Urinary bladder (tissue), 3 donors: ENCODE measurements at regions not wholly inside any gene's neighbourhood (a gene's known extent, or its start where the extent isn't known, plus 50 kb on each side); places are given as distances from the start of the nearest gene placed in this dataset.
A peak's percentile ranks its signal among the peaks of the same experiment; 100 is the strongest.

Experiments used
- DNase-seq: peaks from one replicate; pipeline ENCODE4 v3.0.0-alpha.2; 2015; ENCODE audit errors: extremely low spot score
- H3K27ac ChIP-seq: one replicate; pipeline ENCODE4 v1.5.1; 2013; ENCODE audit warnings: low read depth, mild to moderate bottlenecking, moderate library complexity
- H3K36me3 ChIP-seq: one replicate; pipeline ENCODE4 v1.6.1; 2013; ENCODE audit warnings: mild to moderate bottlenecking, moderate library complexity; ENCODE audit not compliant: insufficient read depth
- H3K4me1 ChIP-seq: one replicate; pipeline ENCODE4 v1.6.1; 2013; ENCODE audit warnings: mild to moderate bottlenecking, moderate library complexity; ENCODE audit not compliant: insufficient read depth
- H3K4me3 ChIP-seq: one replicate; pipeline ENCODE4 v1.5.1; 2013; ENCODE audit warnings: low read depth, low read length
- WGBS: extraction: QIAGEN DNeasy Blood & Tissue Kit; methylation state at CpG from one replicate; pipeline ENCODE4 v1.1.7; 2013; 5-methylcytosine and 5-hydroxymethylcytosine counted together
- donor health status: healthy with polysubstance abuse.
- donor health status: healthy.

- Histone ChIP-seq H3K4me1 (no peaks in the 10 kb centered on the region), H3K4me3 (no peak overlapping the region), H3K36me3 (no peaks in the 10 kb centered on the region), H3K27ac (no peak overlapping the region)
- DNase-seq: no peak
- WGBS: 57% methylated on average over 2 of the region's 2 CpGs
Measured at GRCh38 chr2:208627110-208627884, 220.7 kb downstream of the PTH2R start.

- no peak for DNase-seq
- WGBS: 68% methylated on average over 2 of the region's 2 CpGs
- H3K4me1 ChIP-seq: no peaks in the 10 kb centered on the region
- H3K4me3 ChIP-seq: no peak overlapping the region
- H3K36me3 ChIP-seq: no peaks in the 10 kb centered on the region
- no peak overlapping the region for H3K27ac ChIP-seq
Measured at GRCh38 chr2:208627916-208628315, 221.3 kb downstream of the PTH2R start.

GRCh38 chr2:208638059-208638458 lies 231.5 kb downstream of the PTH2R start:
- no peak for DNase-seq
- peaks cover 1% of the 10 kb centered on the region for H3K4me1 ChIP-seq
- H3K27ac ChIP-seq: no peak overlapping the region
- no peak overlapping the region for H3K4me3 ChIP-seq
- H3K36me3 ChIP-seq: no peaks in the 10 kb centered on the region

GRCh38 chr2:208642125-208642779 lies 235.7 kb downstream of the PTH2R start:
- no peak for DNase-seq
- H3K27ac ChIP-seq: no peak overlapping the region
- WGBS: 45% methylated on average over 2 of the region's 2 CpGs
- H3K4me3 ChIP-seq: no peak overlapping the region
- peaks cover 1% of the 10 kb centered on the region for H3K4me1 ChIP-seq
- H3K36me3 ChIP-seq: no peaks in the 10 kb centered on the region

GRCh38 chr2:208643145-208643544 lies 236.6 kb downstream of the PTH2R start:
- DNase-seq: no peak
- Histone ChIP-seq H3K4me1 (peaks cover 1% of the 10 kb centered on the region), H3K36me3 (no peaks in the 10 kb centered on the region), H3K27ac (no peak overlapping the region), H3K4me3 (no peak overlapping the region)
- 68% methylated on average over 1 of the region's 1 CpG for WGBS

GRCh38 chr2:208645226-208645625 lies 238.6 kb downstream of the PTH2R start:
- no peak for DNase-seq
- no peaks in the 10 kb centered on the region for H3K36me3 ChIP-seq
- peaks cover 1% of the 10 kb centered on the region for H3K4me1 ChIP-seq
- no peak overlapping the region for H3K27ac ChIP-seq
- WGBS: 87% methylated on average over 1 of the region's 1 CpG
- no peak overlapping the region for H3K4me3 ChIP-seq

GRCh38 chr2:208648368-208648767 lies 241.8 kb downstream of the PTH2R start:
- no peak overlapping the region for H3K27ac ChIP-seq
- no peaks in the 10 kb centered on the region for H3K4me1 ChIP-seq
- no peak for DNase-seq
- H3K4me3 ChIP-seq: no peak overlapping the region
- H3K36me3 ChIP-seq: no peaks in the 10 kb centered on the region
- 66% methylated on average over 4 of the region's 4 CpGs for WGBS

- 76% methylated on average over 3 of the region's 3 CpGs for WGBS
- Histone ChIP-seq H3K4me1 (no peaks in the 10 kb centered on the region), H3K36me3 (no peaks in the 10 kb centered on the region), H3K4me3 (no peak overlapping the region), H3K27ac (no peak overlapping the region)
- DNase-seq: no peak
Measured at GRCh38 chr2:208653383-208653782, 246.8 kb downstream of the PTH2R start.

- Histone ChIP-seq H3K27ac (no peak overlapping the region), H3K36me3 (no peaks in the 10 kb centered on the region), H3K4me3 (no peak overlapping the region), H3K4me1 (no peaks in the 10 kb centered on the region)
- no peak for DNase-seq
Measured at GRCh38 chr2:208654056-208654455, 247.5 kb downstream of the PTH2R start.

- no peak for DNase-seq
- H3K4me1 ChIP-seq: no peaks in the 10 kb centered on the region
- no peaks in the 10 kb centered on the region for H3K36me3 ChIP-seq
- no peak overlapping the region for H3K4me3 ChIP-seq
- 75% methylated on average over 1 of the region's 1 CpG for WGBS
- H3K27ac ChIP-seq: no peak overlapping the region
Measured at GRCh38 chr2:208657468-208657867, 250.9 kb downstream of the PTH2R start.

GRCh38 chr2:208669394-208669793 lies 262.8 kb downstream of the PTH2R start:
- Histone ChIP-seq H3K27ac (no peak overlapping the region), H3K36me3 (no peaks in the 10 kb centered on the region), H3K4me1 (no peaks in the 10 kb centered on the region), H3K4me3 (no peak overlapping the region)
- DNase-seq: no peak
- WGBS: 80% methylated on average over 2 of the region's 2 CpGs

- Histone ChIP-seq H3K27ac (no peak overlapping the region), H3K36me3 (no peaks in the 10 kb centered on the region), H3K4me3 (no peak overlapping the region), H3K4me1 (no peaks in the 10 kb centered on the region)
- 21% methylated on average over 1 of the region's 1 CpG for WGBS
- peak; percentile 13 for DNase-seq
Measured at GRCh38 chr2:208671284-208671683, 264.7 kb downstream of the PTH2R start.

- 60% methylated on average over 4 of the region's 4 CpGs for WGBS
Measured at GRCh38 chr2:208671886-208672680, 265.5 kb downstream of the PTH2R start.

GRCh38 chr2:208673631-208674030 lies 267.0 kb downstream of the PTH2R start:
- Histone ChIP-seq H3K4me3 (no peak overlapping the region), H3K27ac (no peak overlapping the region), H3K4me1 (no peaks in the 10 kb centered on the region), H3K36me3 (no peaks in the 10 kb centered on the region)
- WGBS: 89% methylated on average over 3 of the region's 3 CpGs
- DNase-seq: no peak

More at GRCh38 chr2:208671886-208672680, 265.5 kb downstream of the PTH2R start:
- Histone ChIP-seq H3K27ac (no peak overlapping the region), H3K4me1 (no peaks in the 10 kb centered on the region), H3K36me3 (no peaks in the 10 kb centered on the region), H3K4me3 (no peak overlapping the region)
- no peak for DNase-seq
